Cardiac septum (tissue), 1 donor: ENCODE measurements at regions not wholly inside any gene's neighbourhood (a gene's known extent, or its start where the extent isn't known, plus 50 kb on each side); places are given as distances from the start of the nearest gene placed in this dataset.

Experiments
- DNase-seq: peaks from one replicate; pipeline ENCODE4 v3.0.0-alpha.2; 2020; ENCODE audit warnings: low spot score
- intact Hi-C: fragments of 100-400 bp; cut with DNase I; formaldehyde crosslinking; loops from one replicate; pipeline ENCODE4 v1.14.0; 2022
- donor health status: DM: no; HTN: no; CAD: no.

DNA sequence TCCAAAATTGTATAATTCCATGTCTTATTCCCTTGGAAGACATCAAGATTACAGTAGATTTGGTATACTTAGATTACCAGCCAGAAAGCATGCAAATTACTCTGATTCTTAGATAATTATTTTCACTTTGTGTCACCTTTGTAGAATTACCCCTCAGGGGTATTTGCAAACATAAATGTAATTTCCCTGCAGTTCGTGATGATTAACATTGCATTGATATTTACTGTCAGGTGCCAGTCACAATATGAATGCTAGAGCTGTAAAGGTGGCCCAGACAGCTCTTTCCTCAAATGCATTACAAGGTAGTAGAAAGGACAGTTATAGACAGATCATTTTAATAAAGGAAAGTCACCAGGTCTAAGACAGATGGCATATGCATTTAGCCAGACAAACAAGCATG, 1537.5 kb upstream of the PIK3C3 start:
- intact Hi-C loops: no loop called here
- no peak for DNase-seq

DNA sequence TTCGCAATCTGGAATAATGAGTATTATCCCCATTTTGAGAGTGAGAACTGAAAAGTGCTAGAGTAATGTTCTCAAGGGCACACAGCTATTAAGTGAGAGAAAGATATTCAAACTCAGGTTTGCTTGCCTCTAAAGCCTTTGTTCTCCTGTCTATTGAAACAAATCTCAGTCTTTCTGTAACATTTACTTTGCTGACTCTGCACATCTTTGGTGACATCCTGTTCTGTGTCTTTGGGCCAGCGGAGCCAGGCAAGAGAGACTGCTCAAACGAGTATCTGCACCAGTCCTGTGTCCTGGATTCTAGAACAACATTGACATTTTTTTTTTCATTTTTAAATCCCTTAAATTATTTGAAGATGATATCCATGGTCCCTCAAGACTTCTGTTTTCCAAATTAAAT, 1539.2 kb upstream of the PIK3C3 start:
- intact Hi-C loops: no loop called here
- DNase-seq: no peak

DNA sequence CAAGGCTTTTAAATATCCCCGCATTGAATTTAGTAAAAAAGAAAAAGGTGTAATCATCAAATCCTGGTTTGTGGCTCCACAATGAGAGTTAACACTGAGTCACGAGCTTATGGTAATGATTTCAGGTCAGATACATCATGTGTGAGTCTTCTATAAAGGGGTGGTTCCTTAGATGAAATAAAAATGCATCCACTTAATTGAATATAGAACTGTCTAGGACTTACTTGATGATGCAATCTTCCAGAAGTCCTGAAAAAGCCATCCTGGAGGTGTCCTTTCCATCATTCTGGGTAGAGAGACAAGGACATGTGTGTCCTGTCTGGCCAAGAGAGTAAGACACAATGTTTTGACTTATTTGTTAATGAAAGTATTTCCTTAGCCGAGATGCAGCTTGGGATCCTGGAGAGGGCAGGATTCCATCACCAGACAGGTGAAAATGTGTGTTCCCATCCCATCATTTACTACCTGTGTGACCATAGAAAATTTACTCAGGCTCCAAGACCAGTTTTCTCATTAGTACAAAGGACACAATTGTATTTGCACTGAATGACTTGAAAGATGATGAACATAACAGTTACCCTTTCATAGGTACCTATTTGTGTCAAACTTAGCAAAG, 1539.8 kb upstream of the PIK3C3 start:
- intact Hi-C loops: no loop called here
- DNase-seq: no peak

DNA sequence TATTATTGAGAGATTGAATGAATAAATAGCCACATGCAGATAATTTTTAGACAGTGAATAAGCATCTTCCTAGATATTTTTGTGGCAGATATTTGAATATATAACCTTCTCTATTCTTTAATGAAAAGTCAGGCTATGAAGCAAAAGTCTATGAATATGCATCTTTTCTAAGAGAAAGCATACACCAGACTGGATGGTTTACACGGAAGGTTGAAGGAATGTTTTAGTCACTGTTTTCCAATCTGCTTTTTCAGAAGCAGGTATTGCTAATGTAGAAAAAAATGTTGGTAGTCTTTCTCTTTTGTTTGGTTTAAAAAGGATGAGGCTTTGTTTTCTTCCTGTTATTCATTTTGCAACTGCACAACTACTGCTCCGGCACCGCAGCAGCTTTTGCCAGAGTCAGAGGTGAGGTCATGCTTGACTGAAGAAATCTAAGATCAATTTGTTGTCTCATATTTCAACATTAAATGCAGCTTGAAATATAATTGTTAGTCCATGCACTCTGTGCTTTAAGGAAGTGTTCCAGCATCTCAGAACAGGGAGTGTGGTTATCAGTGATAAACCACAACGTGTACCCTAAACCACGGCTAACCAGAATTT, 1540.8 kb upstream of the PIK3C3 start:
- intact Hi-C loops: no loop called here
- DNase-seq: no peak

DNA sequence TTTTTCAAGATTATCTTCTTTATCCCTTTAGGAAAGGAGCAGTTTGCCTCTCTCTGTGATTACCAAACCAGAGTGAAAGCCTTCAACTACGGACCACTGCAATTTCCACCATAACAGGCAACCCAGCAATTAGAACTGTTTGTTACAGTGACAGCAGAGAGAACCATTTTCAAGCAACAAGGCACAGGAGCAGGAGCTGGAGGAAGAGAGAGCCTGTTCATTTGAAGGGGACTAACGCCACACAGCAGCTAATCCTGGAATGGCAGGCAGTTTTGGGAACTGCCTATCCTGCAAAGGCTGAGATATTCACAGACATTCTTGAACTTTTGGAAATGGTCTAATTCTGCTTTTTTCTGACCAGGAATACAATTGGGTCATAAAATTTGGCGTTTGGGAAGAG, 1541.9 kb upstream of the PIK3C3 start:
- no peak for DNase-seq

DNA sequence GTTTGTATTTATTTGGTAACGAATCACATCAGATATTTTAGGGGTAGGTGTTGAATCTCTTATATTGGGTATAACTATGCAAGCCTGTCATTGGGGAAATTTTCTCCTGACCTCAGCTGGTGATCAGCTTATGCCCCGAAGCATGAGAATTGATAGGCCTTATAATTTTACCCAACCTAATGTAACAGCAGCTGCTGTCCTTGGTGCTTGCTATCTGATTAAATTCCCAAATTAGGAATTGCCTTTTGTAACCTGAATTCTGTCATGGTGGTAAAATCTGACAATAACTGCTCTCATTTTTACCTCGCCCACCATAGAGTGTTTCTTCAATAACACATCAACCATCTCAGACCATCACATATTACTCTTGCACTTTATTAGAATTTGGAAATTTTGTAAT, 1542.6 kb upstream of the PIK3C3 start:
- intact Hi-C loops: no loop called here
- DNase-seq: no peak

More for the DNA sequence above, 1541.9 kb upstream of the PIK3C3 start:
- intact Hi-C loops: no loop called here

DNA sequence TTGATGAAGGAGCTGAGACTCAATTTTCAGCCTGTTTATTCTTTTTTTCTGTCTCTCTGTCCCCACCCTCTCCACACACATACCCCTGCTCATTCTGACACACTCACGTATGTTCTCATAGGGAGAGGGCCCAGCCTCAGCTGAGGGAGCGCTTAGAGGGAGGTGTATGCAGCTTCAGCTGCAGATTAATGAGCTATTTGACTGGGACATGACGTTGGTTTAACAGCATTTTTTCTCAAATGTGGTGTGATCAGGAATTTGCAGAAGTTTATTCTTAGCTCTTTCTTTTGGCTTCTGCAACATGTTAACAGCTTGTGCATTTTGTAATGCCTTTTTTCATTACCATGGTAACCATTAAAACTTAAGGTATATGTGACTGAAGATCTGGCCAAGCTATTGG, 1547.1 kb upstream of the PIK3C3 start:
- no peak for DNase-seq
- intact Hi-C loops: no loop called here

DNA sequence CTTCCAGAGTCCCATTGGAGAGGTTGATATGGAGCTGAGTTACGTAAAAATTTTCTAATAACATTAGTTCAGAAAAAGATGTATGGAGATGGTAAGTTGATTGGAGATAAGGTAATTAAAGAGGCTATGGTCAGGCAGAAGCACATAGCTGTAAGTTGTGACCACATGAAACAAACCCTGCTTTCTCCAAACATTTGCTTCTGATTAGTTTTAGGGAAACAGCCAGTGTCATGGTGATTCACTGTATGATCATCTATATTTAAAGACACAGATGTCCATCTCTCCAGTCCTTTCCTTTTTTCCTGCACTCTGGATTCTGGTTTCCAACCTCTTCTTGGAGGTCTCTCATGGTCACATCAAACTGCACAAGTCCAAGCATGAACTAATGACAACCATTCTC, 1550.8 kb upstream of the PIK3C3 start:
- intact Hi-C loops: no loop called here
- no peak for DNase-seq

DNA sequence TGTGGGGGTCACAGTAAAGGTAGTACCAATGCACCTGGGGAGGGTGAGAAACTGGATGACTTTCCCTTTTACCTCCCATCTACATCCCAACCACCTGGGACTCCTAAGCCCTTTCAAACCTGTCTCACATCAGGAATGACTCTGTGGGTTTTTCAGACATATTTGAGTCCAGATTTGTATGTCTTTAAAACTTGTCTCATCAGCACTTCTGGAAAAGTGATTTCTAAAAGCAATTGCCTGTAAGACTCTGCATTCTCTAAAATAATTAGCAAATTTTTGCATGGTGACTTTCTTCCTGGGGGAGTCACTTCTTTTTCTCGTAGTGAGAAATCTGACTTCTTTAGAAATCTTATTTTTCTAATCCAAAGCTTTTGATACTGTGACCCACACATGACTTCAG, 1553.0 kb upstream of the PIK3C3 start:
- intact Hi-C loops: no loop called here
- DNase-seq: no peak

DNA sequence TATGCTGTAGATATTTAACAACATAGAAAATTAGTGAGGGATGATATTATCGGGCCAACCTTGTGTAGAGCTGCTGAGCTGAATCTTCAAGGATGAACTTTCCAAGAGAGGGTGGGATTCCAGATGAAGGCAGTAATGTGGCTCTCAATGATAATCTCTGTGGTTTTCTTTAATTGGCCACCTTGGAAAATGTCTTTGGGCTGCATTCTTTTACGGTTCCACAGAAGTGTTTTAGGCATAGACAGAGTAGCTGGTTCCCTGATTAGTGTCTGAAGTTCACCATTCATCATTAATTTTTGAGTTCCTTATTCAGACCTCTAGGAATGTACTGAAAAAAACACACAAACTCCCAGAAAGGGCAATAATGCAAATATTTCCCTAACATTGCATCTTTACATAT, 1566.9 kb upstream of the PIK3C3 start:
- DNase-seq: no peak
- intact Hi-C loops: no loop called here

DNA sequence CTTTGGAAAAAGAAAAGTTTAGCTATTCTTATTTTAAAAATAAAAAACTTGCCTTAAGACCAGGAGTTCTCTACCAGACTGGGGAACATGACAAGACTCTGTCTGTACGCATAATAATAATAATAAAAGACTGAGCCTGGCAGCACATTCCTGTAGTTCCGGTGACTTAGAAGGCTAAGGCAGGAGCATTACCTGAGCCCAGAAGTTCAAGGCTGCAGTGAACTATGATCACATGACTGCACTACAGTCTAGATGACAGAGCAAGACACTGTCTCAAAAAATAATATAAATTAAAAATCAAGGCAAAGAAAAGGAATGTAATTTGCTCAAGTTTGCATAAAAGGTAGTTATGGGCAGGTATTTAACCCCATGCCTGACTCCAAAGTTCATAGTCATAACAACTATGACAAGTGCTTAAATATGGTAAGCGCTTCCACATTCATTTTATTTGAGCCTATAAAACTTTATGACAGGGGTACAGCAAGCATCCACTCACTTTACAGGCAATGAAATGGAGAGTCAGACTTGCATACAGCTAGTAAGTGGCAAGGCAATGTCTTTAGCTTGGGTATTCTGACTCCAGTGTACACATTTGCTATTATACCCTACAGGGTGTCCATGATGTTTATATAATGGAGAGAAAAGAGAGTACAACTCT, 1567.8 kb upstream of the PIK3C3 start:
- no peak for DNase-seq
- intact Hi-C loops: no loop called here

DNA sequence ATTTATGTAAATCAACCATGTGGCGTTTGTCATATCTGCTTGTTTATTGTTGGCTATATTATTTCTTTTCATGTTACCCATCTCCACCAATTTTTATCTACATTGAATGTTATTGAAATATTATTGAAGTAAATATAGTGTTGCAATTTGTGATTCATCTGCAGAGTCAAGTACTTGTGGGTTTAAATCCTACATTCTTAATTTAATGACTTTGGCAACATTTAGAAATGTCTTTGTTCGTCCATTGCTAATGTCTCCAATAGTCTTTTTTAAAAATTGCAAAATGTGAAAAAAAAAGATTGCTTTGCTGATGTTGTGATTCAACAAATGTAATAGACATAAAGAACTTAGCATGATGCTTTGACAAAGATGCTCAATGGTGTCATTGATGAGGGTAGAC, 1572.8 kb upstream of the PIK3C3 start:
- no peak for DNase-seq
- intact Hi-C loops: no loop called here

DNA sequence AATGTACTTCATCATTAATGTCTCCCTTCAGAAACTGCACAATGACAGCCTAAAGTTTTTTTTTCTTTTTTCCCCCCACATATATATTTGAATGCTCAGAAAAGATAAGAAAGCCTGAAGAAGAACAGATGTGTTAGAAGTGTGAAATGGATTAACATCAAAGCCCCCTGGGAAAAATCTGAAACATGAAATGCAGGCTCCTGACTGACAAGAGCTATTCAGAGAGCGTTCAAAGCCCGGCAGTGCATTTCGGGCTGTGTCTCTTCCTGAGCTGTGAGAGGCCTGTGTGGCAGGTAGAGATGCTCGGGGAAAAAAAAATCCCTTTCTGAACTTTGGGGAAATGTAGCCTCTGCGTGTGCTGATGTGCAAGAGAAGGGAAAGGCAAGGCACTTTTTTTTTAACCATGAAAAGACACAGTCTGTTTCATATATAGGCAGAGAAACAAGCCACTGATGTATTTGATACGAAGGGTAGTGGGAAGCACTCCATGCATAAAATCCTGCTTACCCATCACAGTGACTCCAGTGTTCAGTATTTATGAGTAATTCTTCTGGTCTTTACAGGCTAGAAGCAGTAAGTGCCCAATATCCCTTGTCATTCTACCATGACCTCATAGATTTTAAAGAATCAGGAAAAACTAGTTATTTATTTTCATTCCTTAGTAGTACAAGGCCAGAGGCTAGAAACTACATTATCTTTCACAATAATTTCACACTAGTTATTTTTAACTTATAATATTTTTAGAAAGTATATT, 1574.2 kb upstream of the PIK3C3 start:
- DNase-seq: no peak
- intact Hi-C loops: no loop called here

DNA sequence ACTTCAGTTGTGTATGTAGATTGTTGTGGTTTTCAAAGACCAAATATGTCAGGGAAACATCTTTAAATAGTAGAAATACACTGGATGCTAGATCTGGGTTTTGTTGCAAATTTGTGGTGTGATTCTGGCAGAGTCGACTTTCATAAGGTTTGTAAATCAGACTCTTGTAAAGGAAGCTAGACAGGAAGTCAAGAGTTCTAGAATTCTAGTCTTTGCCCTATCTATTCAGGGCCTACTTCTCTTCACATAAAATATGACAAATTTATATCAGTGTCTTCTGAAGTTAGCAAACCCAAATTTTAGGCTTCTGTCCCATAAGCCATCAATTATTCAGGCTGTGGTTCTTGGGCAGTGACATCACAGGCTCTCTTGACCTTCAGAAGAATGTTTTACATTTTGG, 1579.2 kb upstream of the PIK3C3 start:
- intact Hi-C loops: no loop called here

DNA sequence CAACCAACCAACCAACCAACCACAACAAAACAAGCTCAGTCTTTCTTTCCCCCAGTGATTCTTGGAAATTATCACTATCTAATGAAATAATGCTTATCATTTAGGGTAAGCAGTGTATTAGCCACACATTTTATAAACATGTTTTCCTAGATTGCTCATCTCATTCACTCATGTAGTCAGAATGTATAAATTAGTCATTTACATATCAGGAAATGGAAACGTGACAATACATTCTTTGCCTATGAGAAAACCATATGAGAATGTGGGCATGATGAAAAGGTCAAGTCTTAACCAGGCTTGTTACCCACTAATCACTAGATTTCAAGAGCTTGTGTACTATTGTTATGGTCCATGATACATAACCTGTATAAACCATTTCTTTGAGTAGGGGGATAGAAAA, 1583.4 kb upstream of the PIK3C3 start:
- intact Hi-C loops: no loop called here
- DNase-seq: no peak

More for the DNA sequence above, 1579.2 kb upstream of the PIK3C3 start:
- no peak for DNase-seq

DNA sequence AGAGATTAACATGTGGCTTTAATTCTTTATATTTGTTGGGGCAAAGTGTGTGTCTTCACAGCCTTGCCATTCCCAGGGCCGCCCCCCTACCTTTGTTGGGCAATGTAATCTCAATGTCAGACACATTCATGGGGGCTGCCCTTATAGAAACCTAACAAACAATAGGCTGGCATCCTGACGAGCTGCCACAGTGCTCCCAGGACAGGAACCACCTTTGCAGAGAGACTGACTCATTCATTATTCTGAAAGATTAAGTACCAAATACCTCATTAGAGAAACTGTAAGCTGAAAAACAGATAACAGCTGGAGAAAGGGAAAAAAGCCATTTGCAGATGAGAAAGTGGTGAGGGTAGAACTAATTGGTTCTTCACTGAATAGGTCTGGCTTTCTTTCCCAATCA, 1587.5 kb upstream of the PIK3C3 start:
- no peak for DNase-seq
- intact Hi-C loops: no loop called here

DNA sequence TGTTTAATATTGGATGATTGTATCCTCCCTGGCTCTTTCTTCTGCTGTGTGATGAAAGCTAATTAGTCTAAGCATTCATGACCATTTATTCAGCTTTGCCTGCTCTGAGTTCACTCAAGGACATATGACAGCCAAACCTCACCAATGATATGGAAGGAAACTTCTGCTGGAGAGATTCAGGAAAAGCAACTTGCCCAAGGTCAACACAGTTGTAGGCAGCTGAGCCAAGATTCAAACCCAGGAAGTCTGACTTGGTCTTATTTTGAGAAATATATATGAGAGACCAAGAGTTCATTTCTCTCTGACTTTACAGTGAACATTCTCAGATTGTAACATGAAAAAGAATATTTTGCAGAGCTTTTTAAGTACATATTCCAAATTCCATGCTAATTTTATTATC, 1588.5 kb upstream of the PIK3C3 start:
- no peak for DNase-seq
- intact Hi-C loops: no loop called here

DNA sequence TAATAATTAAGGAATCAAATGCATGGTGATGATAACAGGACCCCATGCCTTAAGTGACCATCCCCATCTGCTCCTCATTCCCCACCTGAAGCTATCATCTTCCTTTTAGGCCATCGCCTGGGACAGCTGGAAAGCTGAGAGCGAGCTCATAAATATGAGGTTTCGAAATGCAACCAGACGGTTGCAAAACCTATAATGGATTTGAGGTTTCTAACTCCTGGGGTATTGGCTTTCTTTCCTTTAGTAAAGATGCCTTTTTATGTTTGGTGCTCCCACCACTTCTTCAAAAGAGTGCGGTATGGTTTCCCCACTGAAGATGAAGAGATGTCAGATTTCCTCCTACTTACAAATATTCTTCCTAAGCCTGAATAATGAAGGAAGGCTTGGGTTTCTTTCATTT, 1589.5 kb upstream of the PIK3C3 start:
- intact Hi-C loops: no loop called here
- no peak for DNase-seq

DNA sequence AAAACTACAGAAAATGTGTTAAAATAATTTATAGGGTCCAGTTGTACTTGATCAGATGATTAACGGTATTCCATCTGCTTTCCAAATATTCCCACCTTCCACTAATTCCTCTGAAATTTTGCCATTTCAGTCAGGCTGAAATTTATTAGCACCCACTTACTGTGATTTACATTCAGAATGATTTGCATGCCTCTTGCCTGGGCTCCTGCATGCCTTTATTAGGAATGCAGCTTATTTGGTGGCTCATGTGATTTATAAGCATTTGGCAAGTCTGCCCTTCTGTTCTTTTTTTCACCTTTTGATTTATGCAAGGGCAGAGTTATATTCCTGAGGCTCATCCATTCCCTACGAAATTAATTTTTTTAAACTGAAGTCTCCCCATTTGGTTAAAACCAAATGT, 1594.5 kb upstream of the PIK3C3 start:
- intact Hi-C loops: no loop called here
- no peak for DNase-seq

DNA sequence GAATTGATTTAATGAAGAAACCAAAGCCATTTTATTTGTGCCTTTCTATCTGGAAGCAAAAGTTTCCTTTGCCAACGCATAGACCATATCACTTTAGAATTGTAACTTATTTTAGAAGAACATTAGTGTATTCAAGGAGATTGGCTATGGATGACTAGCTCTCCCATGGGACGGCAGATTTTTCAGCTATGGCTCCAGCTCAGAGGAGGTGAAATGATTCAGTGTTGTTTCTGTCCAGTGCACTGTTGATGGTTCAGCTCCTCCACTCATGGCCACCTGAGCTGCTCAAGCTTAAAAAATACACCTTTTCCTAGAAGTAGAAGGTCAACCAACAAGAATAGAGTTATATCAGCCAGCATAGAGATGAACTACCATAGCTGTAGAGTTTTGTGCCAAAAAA, 1597.5 kb upstream of the PIK3C3 start:
- no peak for DNase-seq
- intact Hi-C loops: no loop called here

DNA sequence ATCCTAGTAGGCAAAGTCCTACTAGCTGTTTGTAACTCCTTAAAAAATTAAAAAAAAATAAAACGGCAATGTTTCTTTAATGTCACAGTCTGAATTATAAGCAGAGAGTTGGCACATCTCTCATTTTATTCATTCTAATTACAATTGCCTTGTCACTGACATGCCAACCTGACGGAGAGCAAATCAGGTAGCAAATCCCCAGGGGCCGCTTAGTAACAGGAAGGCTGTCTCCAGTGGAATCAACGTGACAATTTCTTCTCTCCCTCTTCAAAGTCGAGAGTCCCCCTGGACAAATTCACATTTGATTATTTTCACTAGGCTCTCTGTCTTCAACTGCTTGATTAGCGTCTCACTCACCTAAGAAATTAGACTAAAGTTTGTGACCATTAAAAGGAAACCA, 1598.9 kb upstream of the PIK3C3 start:
- no peak for DNase-seq
- intact Hi-C loops: no loop called here
